ENCODE measurements at regions not wholly inside any gene's neighbourhood (a gene's known extent, or its start where the extent isn't known, plus 50 kb on each side); places are given as distances from the start of the nearest gene placed in this dataset.

DNA sequence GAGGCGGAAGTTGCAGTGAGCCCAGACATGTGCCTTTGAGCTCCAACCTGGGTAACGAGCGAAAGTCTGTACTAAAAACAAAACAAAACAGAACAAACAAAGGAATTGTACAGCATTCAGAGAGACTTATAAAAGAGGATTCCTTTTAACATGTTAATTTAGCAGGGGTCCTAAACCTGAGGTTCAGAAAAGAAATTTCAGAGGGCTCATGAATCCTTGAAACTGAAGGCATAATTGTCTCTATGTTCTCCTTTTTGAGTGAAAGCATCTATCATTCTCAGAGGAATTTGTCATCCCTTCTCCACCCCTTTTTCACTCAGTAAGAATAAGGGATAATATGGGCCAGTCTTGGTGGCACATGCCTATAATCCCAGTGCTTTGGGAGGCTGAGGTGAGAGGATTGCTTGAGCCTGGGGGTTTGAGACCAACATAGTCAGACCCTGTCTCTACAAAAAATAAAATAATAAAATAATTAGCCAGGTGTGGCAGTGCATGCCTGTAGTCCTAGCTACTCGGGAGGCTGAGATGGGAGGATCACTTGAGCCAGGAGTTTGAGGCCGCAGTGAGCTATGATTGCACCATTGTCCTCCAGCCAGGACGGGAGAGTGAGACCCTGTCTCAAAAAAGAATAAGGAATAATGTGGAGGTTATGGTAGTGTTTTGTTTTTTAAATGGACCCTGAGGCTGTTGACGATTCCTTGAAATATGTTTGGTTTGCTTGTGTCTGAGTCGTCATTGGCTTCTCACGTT, 309.1 kb upstream of the C2CD4B start:
- peak overlapping the region; percentile 47 for H3K27ac Mint-ChIP-seq (ENCODE audit: low read depth, unreplicated experiment)
- peaks cover 9% of the 10 kb centered on the region for H3K4me1 Mint-ChIP-seq (ENCODE audit: insufficient read depth, unreplicated experiment)
- intact Hi-C loops (cut with micrococcal nuclease): loop anchor here (5.0 kb wide), 1 partner anchor 82 kb away; the partner anchor contains the start of gene TLN2
- BruUV-seq (replicated peaks): no TSS peak
- no peak for TF ChIP-seq CTCF (IDR thresholded peaks at IDR 0.05; ENCODE audit: unreplicated experiment)
- no peaks in the 10 kb centered on the region for H3K27me3 Mint-ChIP-seq (ENCODE audit: insufficient read depth, unreplicated experiment)
- no peak for DNase-seq (ENCODE audit: unreplicated experiment)
- H3K36me3 Mint-ChIP-seq (ENCODE audit: insufficient read depth, unreplicated experiment): no peaks in the 10 kb centered on the region
- no peaks in the 10 kb centered on the region for H3K9me3 Mint-ChIP-seq (ENCODE audit: unreplicated experiment)
- ChIA-PET POLR2A (no interaction called here), CTCF (interaction anchor here (0.7 kb wide), 2 partner anchors 212 to 224 kb away, joined by 3 to 4 read pairs; no protein-coding TSS in a partner anchor)
- H3K4me3 Mint-ChIP-seq (ENCODE audit: unreplicated experiment): no peak overlapping the region

DNA sequence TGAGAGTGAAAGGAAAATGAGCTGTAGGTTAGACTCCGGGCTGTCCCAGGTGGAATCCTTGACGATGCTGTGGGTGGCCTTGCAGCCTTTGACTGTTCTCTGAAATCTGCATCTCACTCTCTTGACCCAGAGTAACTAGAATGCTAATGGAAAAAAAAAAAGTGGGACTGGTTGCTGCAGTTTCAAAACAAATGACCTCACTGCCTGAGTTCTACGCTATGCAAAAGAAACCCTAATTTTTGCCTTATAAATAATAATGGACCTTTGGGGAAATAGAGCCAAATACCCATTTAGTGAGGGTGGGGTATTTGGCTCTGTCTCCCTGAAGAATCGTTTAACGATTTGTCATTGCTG, 309.7 kb upstream of the C2CD4B start:
- H3K27me3 Mint-ChIP-seq (ENCODE audit: insufficient read depth, unreplicated experiment): no peaks in the 10 kb centered on the region
- peaks cover 6% of the 10 kb centered on the region for H3K4me1 Mint-ChIP-seq (ENCODE audit: insufficient read depth, unreplicated experiment)
- no peaks in the 10 kb centered on the region for H3K36me3 Mint-ChIP-seq (ENCODE audit: insufficient read depth, unreplicated experiment)
- no peak for TF ChIP-seq CTCF (IDR thresholded peaks at IDR 0.05; ENCODE audit: unreplicated experiment)
- DNase-seq (ENCODE audit: unreplicated experiment): no peak
- no TSS peak for BruUV-seq (replicated peaks)
- POLR2A ChIA-PET: interaction anchor here (0.6 kb wide), 1 partner anchor 73 kb away, joined by 3 read pairs; no protein-coding TSS in a partner anchor
- H3K27ac Mint-ChIP-seq (ENCODE audit: low read depth, unreplicated experiment): peak overlapping the region; percentile 47
- intact Hi-C loops (cut with micrococcal nuclease): loop anchor here (5.0 kb wide), 1 partner anchor 82 kb away; the partner anchor contains the start of gene TLN2
- CTCF ChIA-PET: interaction anchor here (0.7 kb wide), 2 partner anchors 212 to 223 kb away, joined by 3 to 4 read pairs; no protein-coding TSS in a partner anchor
- H3K9me3 Mint-ChIP-seq (ENCODE audit: unreplicated experiment): no peaks in the 10 kb centered on the region
- no peak overlapping the region for H3K4me3 Mint-ChIP-seq (ENCODE audit: unreplicated experiment)

GRCh38 chr15:62475591-62475990, 310.5 kb upstream of the C2CD4B start:
- TF ChIP-seq CTCF (IDR thresholded peaks at IDR 0.05; ENCODE audit: unreplicated experiment): no peak
- H3K4me1 Mint-ChIP-seq (ENCODE audit: insufficient read depth, unreplicated experiment): peaks cover 4% of the 10 kb centered on the region
- CTCF ChIA-PET: no interaction called here
- POLR2A ChIA-PET: no interaction called here
- H3K36me3 Mint-ChIP-seq (ENCODE audit: insufficient read depth, unreplicated experiment): no peaks in the 10 kb centered on the region
- H3K9me3 Mint-ChIP-seq (ENCODE audit: unreplicated experiment): no peaks in the 10 kb centered on the region
- H3K27me3 Mint-ChIP-seq (ENCODE audit: insufficient read depth, unreplicated experiment): no peaks in the 10 kb centered on the region
- no peak overlapping the region for H3K4me3 Mint-ChIP-seq (ENCODE audit: unreplicated experiment)
- H3K27ac Mint-ChIP-seq (ENCODE audit: low read depth, unreplicated experiment): no peak overlapping the region
- no TSS peak for BruUV-seq (replicated peaks)
- intact Hi-C loops (cut with micrococcal nuclease): no loop called here
- no peak for DNase-seq (ENCODE audit: unreplicated experiment)

DNA sequence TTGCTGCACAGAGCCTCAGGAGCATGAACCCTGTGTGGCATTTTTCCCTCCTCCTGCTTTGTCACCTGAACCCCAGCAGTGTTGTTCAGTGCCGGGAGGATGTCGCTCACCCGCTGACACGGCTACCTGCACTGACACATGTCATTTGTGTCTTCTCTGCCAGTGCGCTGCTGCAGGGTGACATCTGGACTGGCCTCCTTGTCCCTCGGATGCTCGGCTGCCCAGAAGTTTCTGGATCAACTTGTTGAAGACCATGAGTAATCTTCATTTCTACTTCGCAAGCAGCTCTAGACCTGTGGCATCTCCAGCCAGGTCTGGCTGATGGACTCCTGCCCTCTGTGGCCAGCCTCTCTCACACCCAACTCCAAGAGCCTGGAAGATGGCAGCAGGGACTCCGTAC, 311.1 kb upstream of the C2CD4B start:
- no peak for TF ChIP-seq CTCF (IDR thresholded peaks at IDR 0.05; ENCODE audit: unreplicated experiment)
- BruUV-seq (replicated peaks): no TSS peak
- H3K9me3 Mint-ChIP-seq (ENCODE audit: unreplicated experiment): no peaks in the 10 kb centered on the region
- H3K4me3 Mint-ChIP-seq (ENCODE audit: unreplicated experiment): no peak overlapping the region
- intact Hi-C loops (cut with micrococcal nuclease): no loop called here
- no peaks in the 10 kb centered on the region for H3K36me3 Mint-ChIP-seq (ENCODE audit: insufficient read depth, unreplicated experiment)
- H3K4me1 Mint-ChIP-seq (ENCODE audit: insufficient read depth, unreplicated experiment): peaks cover 4% of the 10 kb centered on the region
- ChIA-PET CTCF (interaction anchor here (0.5 kb wide), 1 partner anchor 234 kb away, joined by 3 read pairs; no protein-coding TSS in a partner anchor), POLR2A (no interaction called here)
- H3K27ac Mint-ChIP-seq (ENCODE audit: low read depth, unreplicated experiment): no peak overlapping the region
- DNase-seq (ENCODE audit: unreplicated experiment): no peak
- H3K27me3 Mint-ChIP-seq (ENCODE audit: insufficient read depth, unreplicated experiment): no peaks in the 10 kb centered on the region
